ENCODE measurements at regions not wholly inside any gene's neighbourhood (a gene's known extent, or its start where the extent isn't known, plus 50 kb on each side); places are given as distances from the start of the nearest gene placed in this dataset.

GRCh38 chr5:56317923-56318561 is 84.9 kb upstream of the ANKRD55 start:
- Histone ChIP-seq H3K27ac (peak overlapping the region in 5 of 11 experiments; percentile 1 to 67 (median 59); a peak in 9 of 22 replicates), H3K4me1 (peaks cover 32 to 74% (median 58%) of the 10 kb centered on the region in 10 experiments), H3K36me3 (no peaks in the 10 kb centered on the region), H3K27me3 (no peaks in the 10 kb centered on the region), H3K4me3 (no peak overlapping the region; a peak in 1 of 20 replicates), H4K20me1 (no peaks in the 10 kb centered on the region), H3K9me3 (replicated peaks in 1 of 11) (peaks cover 0 to 18% (median 5%) of the 10 kb centered on the region in 11 experiments; a peak in 10 of 22 replicates), H3K9ac (peak overlapping the region in 3 of 11 experiments; percentile 10 to 21 (median 15); a peak in 3 of 22 replicates), H3K4me2 (peak overlapping the region; percentile 58 to 78 (median 66))
- no peak for TF ChIP-seq Cebpa-rat (IDR thresholded peaks at IDR 0.05)

GRCh38 chr5:56316299-56316994 is 83.3 kb upstream of the ANKRD55 start:
- no peak overlapping the region for H3K9ac ChIP-seq
- H3K4me2 ChIP-seq, result peak overlapping the region in 6 of 11 experiments; percentile 50 to 78 (median 69); a peak in 12 of 22 replicates
- no peaks in the 10 kb centered on the region for H3K36me3 ChIP-seq
- TF ChIP-seq Cebpa-rat (IDR thresholded peaks at IDR 0.05), result no peak
- peaks cover 0 to 20% (median 5%) of the 10 kb centered on the region in 11 experiments; a peak in 10 of 22 replicates for H3K9me3 ChIP-seq (replicated peaks in 1 of 11)
- peaks cover 25 to 69% (median 61%) of the 10 kb centered on the region in 10 experiments for H3K4me1 ChIP-seq
- H4K20me1 ChIP-seq, result no peaks in the 10 kb centered on the region
- H3K4me3 ChIP-seq, result no peak overlapping the region
- no peak overlapping the region for H3K27ac ChIP-seq
- H3K27me3 ChIP-seq, result no peaks in the 10 kb centered on the region

- no peak for TF ChIP-seq Cebpa-rat (IDR thresholded peaks at IDR 0.05)
- H3K4me1 ChIP-seq, result peaks cover 16 to 50% (median 45%) of the 10 kb centered on the region in 10 experiments
- no peak overlapping the region for H3K9ac ChIP-seq
- H4K20me1 ChIP-seq, result no peaks in the 10 kb centered on the region
- no peak overlapping the region for H3K4me3 ChIP-seq
- no peak overlapping the region for H3K27ac ChIP-seq
- H3K9me3 ChIP-seq (replicated peaks in 1 of 11), result peaks cover 0 to 32% (median 15%) of the 10 kb centered on the region in 11 experiments; a peak in 19 of 22 replicates
- no peak overlapping the region for H3K4me2 ChIP-seq
- no peaks in the 10 kb centered on the region for H3K36me3 ChIP-seq
- no peaks in the 10 kb centered on the region for H3K27me3 ChIP-seq
Observed at GRCh38 chr5:56314529-56314928, 81.4 kb upstream of the ANKRD55 start.

GRCh38 chr5:56313596-56313995 is 80.5 kb upstream of the ANKRD55 start:
- H4K20me1 ChIP-seq, result no peaks in the 10 kb centered on the region
- no peaks in the 10 kb centered on the region for H3K27me3 ChIP-seq
- peaks cover 4 to 41% (median 24%) of the 10 kb centered on the region in 11 experiments; a peak in 21 of 22 replicates for H3K9me3 ChIP-seq (replicated peaks in 1 of 11)
- H3K27ac ChIP-seq, result no peak overlapping the region
- no peaks in the 10 kb centered on the region for H3K36me3 ChIP-seq
- H3K4me2 ChIP-seq, result no peak overlapping the region
- TF ChIP-seq Cebpa-rat (IDR thresholded peaks at IDR 0.05), result no peak
- H3K4me1 ChIP-seq, result peaks cover 7 to 41% (median 35%) of the 10 kb centered on the region in 10 experiments
- no peak overlapping the region for H3K9ac ChIP-seq
- no peak overlapping the region for H3K4me3 ChIP-seq

- Histone ChIP-seq H4K20me1 (no peaks in the 10 kb centered on the region), H3K9ac (no peak overlapping the region), H3K4me3 (no peak overlapping the region), H3K27ac (no peak overlapping the region), H3K4me1 (peaks cover 3 to 36% (median 30%) of the 10 kb centered on the region in 10 experiments; a peak in 19 of 20 replicates), H3K9me3 (replicated peaks in 1 of 11) (peaks cover 4 to 46% (median 29%) of the 10 kb centered on the region in 11 experiments; a peak in 21 of 22 replicates), H3K36me3 (no peaks in the 10 kb centered on the region), H3K4me2 (peak overlapping the region in 3 of 11 experiments; percentile 25 to 50 (median 46); a peak in 2 of 22 replicates), H3K27me3 (no peaks in the 10 kb centered on the region)
- TF ChIP-seq Cebpa-rat (IDR thresholded peaks at IDR 0.05), result no peak
Observed at GRCh38 chr5:56313004-56313531, 79.9 kb upstream of the ANKRD55 start.

GRCh38 chr5:56311306-56311905 is 78.3 kb upstream of the ANKRD55 start:
- no peak for TF ChIP-seq Cebpa-rat (IDR thresholded peaks at IDR 0.05)
- H3K4me2 ChIP-seq, result no peak overlapping the region
- H3K9ac ChIP-seq, result no peak overlapping the region
- no peaks in the 10 kb centered on the region for H3K27me3 ChIP-seq
- H3K36me3 ChIP-seq, result peaks cover 0 to 8% (median 0%) of the 10 kb centered on the region in 11 experiments; a peak in 1 of 22 replicates
- H3K27ac ChIP-seq, result no peak overlapping the region
- H3K9me3 ChIP-seq (replicated peaks in 1 of 11), result peaks cover 21 to 63% (median 46%) of the 10 kb centered on the region in 11 experiments
- H3K4me1 ChIP-seq, result peaks cover 0 to 19% (median 13%) of the 10 kb centered on the region in 10 experiments; a peak in 13 of 20 replicates
- no peaks in the 10 kb centered on the region for H4K20me1 ChIP-seq
- H3K4me3 ChIP-seq, result no peak overlapping the region

- H4K20me1 ChIP-seq, result no peaks in the 10 kb centered on the region
- H3K4me2 ChIP-seq, result no peak overlapping the region
- no peak for TF ChIP-seq Cebpa-rat (IDR thresholded peaks at IDR 0.05)
- peaks cover 27 to 69% (median 52%) of the 10 kb centered on the region in 11 experiments for H3K9me3 ChIP-seq (replicated peaks in 1 of 11)
- H3K36me3 ChIP-seq, result peaks cover 0 to 8% (median 0%) of the 10 kb centered on the region in 11 experiments; a peak in 2 of 22 replicates
- peaks cover 0 to 12% (median 7%) of the 10 kb centered on the region in 10 experiments; a peak in 10 of 20 replicates for H3K4me1 ChIP-seq
- no peak overlapping the region for H3K27ac ChIP-seq
- no peak overlapping the region for H3K4me3 ChIP-seq
- no peaks in the 10 kb centered on the region for H3K27me3 ChIP-seq
- H3K9ac ChIP-seq, result no peak overlapping the region
Observed at GRCh38 chr5:56310711-56311204, 77.6 kb upstream of the ANKRD55 start.

GRCh38 chr5:56309262-56309826 is 76.2 kb upstream of the ANKRD55 start:
- TF ChIP-seq Cebpa-rat (IDR thresholded peaks at IDR 0.05), result no peak
- peaks cover 0 to 11% (median 6%) of the 10 kb centered on the region in 10 experiments; a peak in 9 of 20 replicates for H3K4me1 ChIP-seq
- H3K27ac ChIP-seq, result no peak overlapping the region

More at GRCh38 chr5:56309262-56309826, 76.2 kb upstream of the ANKRD55 start:
- Histone ChIP-seq H3K36me3 (peaks cover 0 to 8% (median 0%) of the 10 kb centered on the region in 11 experiments; a peak in 2 of 22 replicates), H3K4me2 (no peak overlapping the region), H3K27me3 (no peaks in the 10 kb centered on the region), H3K4me3 (no peak overlapping the region), H3K9me3 (replicated peaks in 1 of 11) (peaks cover 31 to 79% (median 63%) of the 10 kb centered on the region in 11 experiments), H3K9ac (no peak overlapping the region), H4K20me1 (no peaks in the 10 kb centered on the region)
